ENCODE measurements at regions not wholly inside any gene's neighbourhood (a gene's known extent, or its start where the extent isn't known, plus 50 kb on each side); places are given as distances from the start of the nearest gene placed in this dataset.

GRCh38 chr2:157179324-157180105, 78.0 kb upstream of the GALNT5 start:
- Histone ChIP-seq H3K36me3 (ENCODE audit: insufficient read depth, low read length) (no peaks in the 10 kb centered on the region), H3K4me1 (ENCODE audit: insufficient read depth, low read length) (no peaks in the 10 kb centered on the region), H3K9ac (ENCODE audit: low read length) (no peak overlapping the region), H3K27me3 (ENCODE audit: control insufficient read depth in 1 of 2, insufficient read depth in 2 of 2, low read length in 2 of 2) (no peaks in the 10 kb centered on the region), H3K27ac (ENCODE audit: low read depth, low read length) (no peak overlapping the region), H3K4me3 (ENCODE audit: low read depth in 1 of 2, low read length in 2 of 2) (no peak overlapping the region), H3K9me3 (ENCODE audit: low read length) (no peaks in the 10 kb centered on the region)

GRCh38 chr2:157180359-157180758, 77.1 kb upstream of the GALNT5 start:
- H3K4me1 ChIP-seq (ENCODE audit: insufficient read depth, low read length), result no peaks in the 10 kb centered on the region
- no peaks in the 10 kb centered on the region for H3K36me3 ChIP-seq (ENCODE audit: insufficient read depth, low read length)
- no peak overlapping the region for H3K4me3 ChIP-seq (ENCODE audit: low read depth in 1 of 2, low read length in 2 of 2)
- no peak overlapping the region for H3K9ac ChIP-seq (ENCODE audit: low read length)
- no peak overlapping the region for H3K27ac ChIP-seq (ENCODE audit: low read depth, low read length)
- H3K9me3 ChIP-seq (ENCODE audit: low read length), result no peaks in the 10 kb centered on the region
- H3K27me3 ChIP-seq (ENCODE audit: control insufficient read depth in 1 of 2, insufficient read depth in 2 of 2, low read length in 2 of 2), result no peaks in the 10 kb centered on the region

- no peaks in the 10 kb centered on the region for H3K36me3 ChIP-seq (ENCODE audit: insufficient read depth, low read length)
- no peak overlapping the region for H3K4me3 ChIP-seq (ENCODE audit: low read depth in 1 of 2, low read length in 2 of 2)
- no peak overlapping the region for H3K9ac ChIP-seq (ENCODE audit: low read length)
- no peaks in the 10 kb centered on the region for H3K4me1 ChIP-seq (ENCODE audit: insufficient read depth, low read length)
- H3K27ac ChIP-seq (ENCODE audit: low read depth, low read length), result no peak overlapping the region
- no peaks in the 10 kb centered on the region for H3K9me3 ChIP-seq (ENCODE audit: low read length)
- no peaks in the 10 kb centered on the region for H3K27me3 ChIP-seq (ENCODE audit: control insufficient read depth in 1 of 2, insufficient read depth in 2 of 2, low read length in 2 of 2)
Measured at GRCh38 chr2:157181234-157181633, 76.3 kb upstream of the GALNT5 start.

GRCh38 chr2:157182204-157182709, 75.2 kb upstream of the GALNT5 start:
- Histone ChIP-seq H3K4me3 (ENCODE audit: low read depth in 1 of 2, low read length in 2 of 2) (no peak overlapping the region), H3K36me3 (ENCODE audit: insufficient read depth, low read length) (no peaks in the 10 kb centered on the region), H3K27me3 (ENCODE audit: control insufficient read depth in 1 of 2, insufficient read depth in 2 of 2, low read length in 2 of 2) (no peaks in the 10 kb centered on the region), H3K9me3 (ENCODE audit: low read length) (no peaks in the 10 kb centered on the region), H3K4me1 (ENCODE audit: insufficient read depth, low read length) (no peaks in the 10 kb centered on the region), H3K27ac (ENCODE audit: low read depth, low read length) (no peak overlapping the region), H3K9ac (ENCODE audit: low read length) (no peak overlapping the region)

- Histone ChIP-seq H3K27ac (ENCODE audit: low read depth, low read length) (no peak overlapping the region), H3K36me3 (ENCODE audit: insufficient read depth, low read length) (no peaks in the 10 kb centered on the region), H3K9me3 (ENCODE audit: low read length) (no peaks in the 10 kb centered on the region), H3K27me3 (ENCODE audit: control insufficient read depth in 1 of 2, insufficient read depth in 2 of 2, low read length in 2 of 2) (no peaks in the 10 kb centered on the region), H3K4me1 (ENCODE audit: insufficient read depth, low read length) (no peaks in the 10 kb centered on the region), H3K9ac (ENCODE audit: low read length) (no peak overlapping the region), H3K4me3 (ENCODE audit: low read depth in 1 of 2, low read length in 2 of 2) (no peak overlapping the region)
Measured at GRCh38 chr2:157182834-157183396, 74.6 kb upstream of the GALNT5 start.

- H3K36me3 ChIP-seq (ENCODE audit: insufficient read depth, low read length), result no peaks in the 10 kb centered on the region
- H3K9ac ChIP-seq (ENCODE audit: low read length), result no peak overlapping the region
- H3K9me3 ChIP-seq (ENCODE audit: low read length), result no peaks in the 10 kb centered on the region
- H3K4me1 ChIP-seq (ENCODE audit: insufficient read depth, low read length), result no peaks in the 10 kb centered on the region
- H3K27ac ChIP-seq (ENCODE audit: low read depth, low read length), result no peak overlapping the region
- no peaks in the 10 kb centered on the region for H3K27me3 ChIP-seq (ENCODE audit: control insufficient read depth in 1 of 2, insufficient read depth in 2 of 2, low read length in 2 of 2)
- no peak overlapping the region for H3K4me3 ChIP-seq (ENCODE audit: low read depth in 1 of 2, low read length in 2 of 2)
Measured at GRCh38 chr2:157184161-157184895, 73.2 kb upstream of the GALNT5 start.

- H3K36me3 ChIP-seq (ENCODE audit: insufficient read depth, low read length), result no peaks in the 10 kb centered on the region
- no peaks in the 10 kb centered on the region for H3K4me1 ChIP-seq (ENCODE audit: insufficient read depth, low read length)
- no peaks in the 10 kb centered on the region for H3K9me3 ChIP-seq (ENCODE audit: low read length)
- H3K27me3 ChIP-seq (ENCODE audit: control insufficient read depth in 1 of 2, insufficient read depth in 2 of 2, low read length in 2 of 2), result no peaks in the 10 kb centered on the region
- no peak overlapping the region for H3K27ac ChIP-seq (ENCODE audit: low read depth, low read length)
- H3K9ac ChIP-seq (ENCODE audit: low read length), result no peak overlapping the region
- H3K4me3 ChIP-seq (ENCODE audit: low read depth in 1 of 2, low read length in 2 of 2), result no peak overlapping the region
Measured at GRCh38 chr2:157185476-157186227, 71.9 kb upstream of the GALNT5 start.

GRCh38 chr2:157190151-157190550, 67.4 kb upstream of the GALNT5 start:
- no peak overlapping the region for H3K9ac ChIP-seq (ENCODE audit: low read length)
- H3K4me1 ChIP-seq (ENCODE audit: insufficient read depth, low read length), result no peaks in the 10 kb centered on the region
- H3K36me3 ChIP-seq (ENCODE audit: insufficient read depth, low read length), result no peaks in the 10 kb centered on the region
- H3K27me3 ChIP-seq (ENCODE audit: control insufficient read depth in 1 of 2, insufficient read depth in 2 of 2, low read length in 2 of 2), result no peaks in the 10 kb centered on the region
- no peak overlapping the region for H3K4me3 ChIP-seq (ENCODE audit: low read depth in 1 of 2, low read length in 2 of 2)
- no peak overlapping the region for H3K27ac ChIP-seq (ENCODE audit: low read depth, low read length)
- no peaks in the 10 kb centered on the region for H3K9me3 ChIP-seq (ENCODE audit: low read length)

- Histone ChIP-seq H3K9me3 (ENCODE audit: low read length) (no peaks in the 10 kb centered on the region), H3K27ac (ENCODE audit: low read depth, low read length) (no peak overlapping the region), H3K4me1 (ENCODE audit: insufficient read depth, low read length) (no peaks in the 10 kb centered on the region), H3K4me3 (ENCODE audit: low read depth in 1 of 2, low read length in 2 of 2) (no peak overlapping the region), H3K36me3 (ENCODE audit: insufficient read depth, low read length) (no peaks in the 10 kb centered on the region), H3K9ac (ENCODE audit: low read length) (no peak overlapping the region), H3K27me3 (ENCODE audit: control insufficient read depth in 1 of 2, insufficient read depth in 2 of 2, low read length in 2 of 2) (no peaks in the 10 kb centered on the region)
Measured at GRCh38 chr2:157191186-157191585, 66.3 kb upstream of the GALNT5 start.

GRCh38 chr2:157192445-157193423, 64.8 kb upstream of the GALNT5 start:
- Histone ChIP-seq H3K36me3 (ENCODE audit: insufficient read depth, low read length) (no peaks in the 10 kb centered on the region), H3K4me3 (ENCODE audit: low read depth in 1 of 2, low read length in 2 of 2) (no peak overlapping the region), H3K9ac (ENCODE audit: low read length) (no peak overlapping the region), H3K27me3 (ENCODE audit: control insufficient read depth in 1 of 2, insufficient read depth in 2 of 2, low read length in 2 of 2) (no peaks in the 10 kb centered on the region), H3K9me3 (ENCODE audit: low read length) (no peaks in the 10 kb centered on the region), H3K27ac (ENCODE audit: low read depth, low read length) (no peak overlapping the region), H3K4me1 (ENCODE audit: insufficient read depth, low read length) (no peaks in the 10 kb centered on the region)
